NCI-H2196 treated with DMSO at 0.1 percent for 48 hours (cell line): ENCODE measurements at regions not wholly inside any gene's neighbourhood (a gene's known extent, or its start where the extent isn't known, plus 50 kb on each side); places are given as distances from the start of the nearest gene placed in this dataset.

Experiments used
- DNase-seq: peaks from one replicate; lab custom pipeline; 2025; ENCODE audit not compliant: unreplicated experiment; lab: John Stamatoyannopoulos, UW

DNA sequence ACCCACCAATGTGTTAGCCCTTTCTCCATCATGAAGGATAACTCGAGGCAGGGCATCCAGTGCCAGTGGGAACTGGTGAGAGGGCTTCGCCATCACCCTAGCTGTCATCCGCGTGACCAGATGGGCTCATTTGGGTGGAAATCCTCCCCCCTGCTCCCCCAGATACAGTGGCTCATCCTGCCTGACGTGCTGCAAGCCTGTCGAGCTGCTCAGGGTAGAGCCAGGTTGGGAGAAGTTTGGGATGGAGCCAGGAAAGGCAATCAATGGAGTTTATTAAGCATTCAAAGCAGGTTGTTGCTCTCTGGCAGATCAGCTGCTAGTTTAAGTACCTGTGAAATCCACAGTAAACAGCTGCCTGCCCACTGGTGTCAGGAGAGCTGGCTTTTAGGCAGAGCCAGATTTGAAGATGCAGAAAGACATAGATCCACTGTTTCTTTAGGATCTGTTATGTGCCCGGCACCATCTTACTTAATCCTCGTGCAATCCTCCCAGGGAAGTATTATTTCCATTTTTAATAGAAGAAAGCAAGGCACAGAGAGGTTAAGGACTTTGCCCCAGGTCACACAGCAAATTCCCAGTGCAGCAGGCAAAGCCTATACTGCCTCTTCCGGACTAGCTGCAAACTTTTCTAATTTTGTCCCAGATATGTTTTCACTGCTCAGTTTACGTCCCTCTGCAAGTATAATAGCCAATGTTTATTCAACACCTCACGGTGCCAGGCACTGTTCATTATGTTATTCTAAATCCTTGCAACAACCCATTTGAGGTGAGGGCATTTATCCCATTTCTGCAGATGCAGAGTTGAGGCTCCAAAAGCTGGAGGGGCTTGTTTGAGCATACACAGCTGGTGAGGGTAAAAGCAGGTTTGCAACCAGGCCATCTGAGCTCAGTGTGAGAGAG, 54.1 kb upstream of the KCNG1 start:
- no peak for DNase-seq

DNA sequence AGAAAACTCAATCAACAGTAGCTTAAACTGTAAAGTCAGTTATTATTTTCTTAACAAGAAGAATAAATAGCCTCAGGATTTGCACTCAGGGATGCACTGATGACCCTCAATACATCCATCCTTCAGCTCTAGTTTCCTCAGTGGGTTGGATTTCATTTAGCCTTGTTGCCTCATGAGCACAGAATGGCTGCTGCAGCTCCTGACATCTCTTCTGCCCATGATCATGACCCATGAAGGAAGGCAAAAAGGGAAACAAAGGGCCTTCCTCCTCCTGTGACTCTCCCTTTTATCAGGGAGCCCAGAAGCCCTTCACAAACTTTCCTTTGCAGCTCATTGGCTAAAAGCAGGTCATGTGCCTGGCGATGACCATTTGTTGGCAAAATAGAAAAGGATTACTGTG, 51.2 kb upstream of the KCNG1 start:
- no peak for DNase-seq
